IMR-90 (cell line): ENCODE measurements at regions not wholly inside any gene's neighbourhood (a gene's known extent, or its start where the extent isn't known, plus 50 kb on each side); places are given as distances from the start of the nearest gene placed in this dataset.

Experiments
- ATAC-seq: fragments of 200-7000 bp; cut with Tn5 transposase; 2 replicates; pipeline ENCODE4 v1.9.1; 2020; ENCODE audit warnings: low read depth, mild to moderate bottlenecking, moderate library complexity
- BruUV-seq: library from RNA; stranded (reverse); fragments of 400-500 nt; replicated peaks from 2 replicates; lab custom pipeline; 2021; lab: Mats Ljungman, UMichigan
- CTCF ChIA-PET: fragments of 300-600 bp; formaldehyde crosslinking; extraction: SDS; loops from one replicate; lab custom pipeline; 2021; ENCODE audit warnings: antibody characterized with exemption; lab: Yijun Ruan, JAX
- POLR2A ChIA-PET: fragments of 300-600 bp; sonication (Branson Sonifier 250); formaldehyde crosslinking; loops from one replicate; lab custom pipeline; 2022; ENCODE audit warnings: antibody characterized with exemption; ENCODE audit not compliant: unreplicated experiment; lab: Charles Lee
- DNase-seq: peaks from one replicate; pipeline ENCODE4 v3.0.0; 2013
- H2AFZ ChIP-seq: replicated peaks from 2 replicates; pipeline ENCODE3; 2013; ENCODE audit warnings: low read length, mild to moderate bottlenecking; ENCODE audit not compliant: poor library complexity
- H2AK5ac ChIP-seq: 2 replicates; pipeline ENCODE4 v1.6.1; 2013; ENCODE audit warnings: low read depth, low read length, inconsistent platforms
- H2AK9ac ChIP-seq: replicated peaks from 2 replicates; pipeline ENCODE3; 2013; ENCODE audit warnings: mild to moderate bottlenecking, low read depth, low read length, moderate library complexity; ENCODE audit not compliant: poor library complexity
- H2BK120ac ChIP-seq: 2 replicates; pipeline ENCODE4 v1.6.1; 2013; ENCODE audit warnings: low read depth, low read length, inconsistent platforms
- H2BK15ac ChIP-seq: 3 replicates; pipeline ENCODE4 v1.6.1; 2013; ENCODE audit warnings: low read depth, low read length, inconsistent platforms
- H2BK20ac ChIP-seq: 2 replicates; pipeline ENCODE4 v1.6.1; 2013; ENCODE audit warnings: low read depth, mild to moderate bottlenecking, inconsistent platforms, low read length, moderate library complexity
- H2BK5ac ChIP-seq: 2 replicates; pipeline ENCODE4 v1.6.1; 2013; ENCODE audit warnings: mild to moderate bottlenecking, low read depth, low read length, inconsistent platforms; ENCODE audit not compliant: poor library complexity, severe bottlenecking
- H3K14ac ChIP-seq: replicated peaks from 2 replicates; pipeline ENCODE4 v1.6.1; 2013; ENCODE audit warnings: low read depth, low read length, inconsistent platforms
- H3K18ac ChIP-seq: 2 replicates; pipeline ENCODE4 v1.6.1; 2013; ENCODE audit warnings: low read depth, low read length, control low read depth
- H3K23ac ChIP-seq: 2 replicates; pipeline ENCODE4 v1.6.1; 2013; ENCODE audit warnings: low read depth, low read length, inconsistent platforms
- H3K27ac ChIP-seq: 2 replicates; pipeline ENCODE4 v1.5.1; 2013; ENCODE audit warnings: mild to moderate bottlenecking, control low read depth, low read length; ENCODE audit not compliant: insufficient read depth
- H3K27me3 ChIP-seq: 2 replicates; pipeline ENCODE4 v1.6.1; 2013; ENCODE audit warnings: low read length; ENCODE audit not compliant: control insufficient read depth, insufficient read depth
- H3K36me3 ChIP-seq: 2 replicates; pipeline ENCODE4 v1.6.1; 2013; ENCODE audit warnings: low read length, mixed read lengths; ENCODE audit not compliant: control insufficient read depth, insufficient read depth
- H3K4ac ChIP-seq: 2 replicates; pipeline ENCODE4 v1.6.1; 2013; ENCODE audit warnings: low read depth, low read length, inconsistent platforms
- H3K4me1 ChIP-seq: 2 replicates; pipeline ENCODE4 v1.6.1; 2013; ENCODE audit warnings: low read length, mixed read lengths; ENCODE audit not compliant: control insufficient read depth, insufficient read depth
- H3K4me2 ChIP-seq: 2 replicates; pipeline ENCODE4 v1.6.1; 2013; ENCODE audit warnings: low read depth, mild to moderate bottlenecking, control low read depth, low read length, moderate library complexity
- H3K4me3 ChIP-seq: 2 replicates; pipeline ENCODE4 v1.5.1; 2013; ENCODE audit warnings: low read depth, mild to moderate bottlenecking, control low read depth, low read length, moderate library complexity; ENCODE audit not compliant: insufficient read depth
- H3K56ac ChIP-seq: 2 replicates; pipeline ENCODE4 v1.6.1; 2013; ENCODE audit warnings: low read length, inconsistent platforms; ENCODE audit not compliant: insufficient read depth; ENCODE audit errors: extremely low read depth
- H3K79me1 ChIP-seq, 2 experiments: 2 replicates each; pipeline ENCODE4 v1.6.1; 2013; ENCODE audit warnings: low read length in 2 of 2, inconsistent platforms in 1 of 2, low read depth in 1 of 2
- H3K9ac ChIP-seq: 2 replicates; pipeline ENCODE4 v1.6.1; 2013; ENCODE audit warnings: low read depth, low read length, control low read depth
- H3K9me1 ChIP-seq: 2 replicates; pipeline ENCODE4 v1.6.1; 2013; ENCODE audit warnings: low read length, inconsistent platforms; ENCODE audit not compliant: insufficient read depth
- H3K9me3 ChIP-seq: 2 replicates; pipeline ENCODE4 v1.6.1; 2013; ENCODE audit warnings: low read length; ENCODE audit not compliant: control insufficient read depth, insufficient read depth
- H4K20me1 ChIP-seq: 2 replicates; pipeline ENCODE4 v1.6.1; 2013; ENCODE audit warnings: low read length, inconsistent platforms; ENCODE audit not compliant: insufficient read depth
- H4K5ac ChIP-seq: 2 replicates; pipeline ENCODE4 v1.6.1; 2013; ENCODE audit warnings: mild to moderate bottlenecking, low read depth, low read length, control low read depth
- H4K8ac ChIP-seq, 2 experiments: 2 replicates each; pipeline ENCODE4 v1.6.1; 2013; ENCODE audit warnings: low read depth in 2 of 2, low read length in 2 of 2, control low read depth in 1 of 2, inconsistent platforms in 1 of 2
- H4K91ac ChIP-seq: 2 replicates; pipeline ENCODE4 v1.6.1; 2013; ENCODE audit warnings: low read depth, low read length, inconsistent platforms; ENCODE audit not compliant: insufficient read depth
- CEBPB ChIP-seq: IDR thresholded peaks from 2 replicates; pipeline ENCODE4 v1.6.1; 2012; ENCODE audit warnings: low read depth, low read length, improper control_type of control experiment
- CHD1 ChIP-seq: IDR thresholded peaks from 2 replicates; pipeline ENCODE4 v1.6.1; 2012; ENCODE audit warnings: low read depth, low read length, improper control_type of control experiment
- FOS ChIP-seq: fragments of 150-350 bp; IDR thresholded peaks from 2 replicates; pipeline ENCODE4 v1.6.1; 2016; ENCODE audit warnings: low read depth, low read length
- MAFK ChIP-seq: IDR thresholded peaks from 2 replicates; pipeline ENCODE4 v1.6.1; 2012; ENCODE audit warnings: low read depth, low read length, improper control_type of control experiment
- MAZ ChIP-seq: IDR thresholded peaks from 2 replicates; pipeline ENCODE4 v1.6.1; 2012; ENCODE audit warnings: low read depth, mild to moderate bottlenecking, low read length, improper control_type of control experiment, moderate library complexity, borderline replicate concordance
- POLR2A ChIP-seq: IDR thresholded peaks from 2 replicates; pipeline ENCODE4 v1.6.1; 2012; ENCODE audit warnings: mild to moderate bottlenecking, low read depth, low read length
- SMC3 ChIP-seq: fragments of 150-350 bp; IDR thresholded peaks from 2 replicates; pipeline ENCODE4 v1.6.1; 2016; ENCODE audit warnings: low read depth, mild to moderate bottlenecking, antibody characterized with exemption, low read length, moderate library complexity
- WGBS, 2 experiments: methylation state at CpG; one replicate each; pipeline versions ENCODE4 v1.1.5 to v1.1.7; 2013; ENCODE audit warnings: missing lambda C conversion rate in 2 of 2; ENCODE audit not compliant: insufficient read length in 1 of 2; ENCODE audit errors: extremely low coverage in 2 of 2; 5-methylcytosine and 5-hydroxymethylcytosine counted together
- dilution Hi-C: fragments of 300-500 bp; cut with HindIII; formaldehyde crosslinking; loops from one replicate; pipeline ENCODE4 v1.14.3; 2018; ENCODE audit warnings: low sequenced_read_pairs; ENCODE audit not compliant: unreplicated experiment
- in situ Hi-C: fragments of 300-500 bp; cut with MboI; formaldehyde crosslinking; loops from 3 replicates; pipeline ENCODE4 v1.14.3; 2019; ENCODE audit warnings: low sequenced_read_pairs, inconsistent platforms, mixed read lengths
- intact Hi-C: fragments of 100-400 bp; cut with micrococcal nuclease; formaldehyde crosslinking; loops from 2 replicates; pipeline ENCODE4 v1.10.0; 2022
- TF ChIP-seq, protein P1 (sequence below): fragments of 150-350 bp; IDR thresholded peaks from 2 replicates; pipeline ENCODE4 v1.6.1; 2017; ENCODE audit warnings: mild to moderate bottlenecking, antibody characterized with exemption, low read length, low read depth
- TF ChIP-seq, protein P2 (sequence below): conservative IDR thresholded peaks from 2 replicates; pipeline ENCODE4 v1.5.1; 2012; ENCODE audit warnings: mild to moderate bottlenecking, low read depth, low read length, improper control_type of control experiment

DNA sequence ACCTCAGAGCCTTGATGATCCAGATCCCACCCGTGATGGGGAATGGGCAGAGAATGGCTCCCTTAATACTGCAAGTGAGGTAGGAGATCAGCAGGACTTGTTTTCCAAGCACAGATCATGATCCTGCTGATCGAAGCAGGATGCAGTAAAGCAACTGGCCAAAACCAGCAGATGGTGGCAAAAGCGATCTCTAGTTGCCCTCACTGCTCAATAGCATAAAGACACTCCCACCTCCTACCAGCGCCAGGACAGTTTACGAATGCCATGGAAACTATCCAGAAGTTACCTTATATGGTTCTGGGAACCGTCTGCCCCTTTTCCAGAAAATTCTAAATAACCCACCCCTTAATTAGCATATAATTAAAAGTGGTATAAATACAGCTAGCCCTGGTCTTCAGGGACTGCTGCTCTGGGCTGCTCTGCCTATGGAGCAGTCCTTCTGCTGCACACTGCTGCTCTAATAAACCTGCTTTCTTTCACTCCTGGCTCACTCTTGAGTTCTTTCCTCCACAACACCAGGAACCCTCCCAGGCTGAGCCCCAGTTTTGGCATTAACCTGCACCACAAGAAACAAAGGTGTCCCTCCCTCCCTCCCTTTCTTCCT is 415.8 kb downstream of the PREX1 start:
- no peak overlapping the region for H2BK15ac ChIP-seq
- no peaks in the 10 kb centered on the region for H4K20me1 ChIP-seq
- no peak overlapping the region for H3K9ac ChIP-seq
- ATAC-seq = no peak
- H3K9me1 ChIP-seq = no peaks in the 10 kb centered on the region
- H3K27me3 ChIP-seq = no peaks in the 10 kb centered on the region; the same call in 1 of the 2 replicates
- no peak overlapping the region for H3K18ac ChIP-seq
- no peak overlapping the region for H2AK9ac ChIP-seq
- in situ Hi-C loops = no loop called here
- H4K91ac ChIP-seq = no peak overlapping the region
- whole genome bisulfite sequencing, 2 experiments = no CpG with 5 or more reads among the region's 6 CpGs
- H3K4ac ChIP-seq = no peak overlapping the region
- H3K4me3 ChIP-seq = no peak overlapping the region
- H2AK5ac ChIP-seq = no peak overlapping the region
- intact Hi-C loops = no loop called here
- ChIA-PET CTCF (no interaction called here), POLR2A (no interaction called here)
- no peak overlapping the region for H3K27ac ChIP-seq
- no peaks in the 10 kb centered on the region for H3K36me3 ChIP-seq
- no peak overlapping the region for H2BK5ac ChIP-seq
- no peak for DNase-seq
- no peak overlapping the region for H2BK20ac ChIP-seq
- H4K8ac ChIP-seq = no peak overlapping the region
- H3K23ac ChIP-seq = no peak overlapping the region
- no peak overlapping the region for H3K56ac ChIP-seq
- H3K14ac ChIP-seq = no peak overlapping the region
- H3K4me1 ChIP-seq = no peaks in the 10 kb centered on the region
- H3K79me1 ChIP-seq = no peaks in the 10 kb centered on the region
- TF ChIP-seq CHD1 = no peak
- TF ChIP-seq FOS = no peak
- TF ChIP-seq, protein P1, sequence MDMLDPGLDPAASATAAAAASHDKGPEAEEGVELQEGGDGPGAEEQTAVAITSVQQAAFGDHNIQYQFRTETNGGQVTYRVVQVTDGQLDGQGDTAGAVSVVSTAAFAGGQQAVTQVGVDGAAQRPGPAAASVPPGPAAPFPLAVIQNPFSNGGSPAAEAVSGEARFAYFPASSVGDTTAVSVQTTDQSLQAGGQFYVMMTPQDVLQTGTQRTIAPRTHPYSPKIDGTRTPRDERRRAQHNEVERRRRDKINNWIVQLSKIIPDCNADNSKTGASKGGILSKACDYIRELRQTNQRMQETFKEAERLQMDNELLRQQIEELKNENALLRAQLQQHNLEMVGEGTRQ = no peak
- no peak for TF ChIP-seq CEBPB
- no peak for TF ChIP-seq SMC3
- no peak for TF ChIP-seq MAFK
- TF ChIP-seq, protein P2, sequence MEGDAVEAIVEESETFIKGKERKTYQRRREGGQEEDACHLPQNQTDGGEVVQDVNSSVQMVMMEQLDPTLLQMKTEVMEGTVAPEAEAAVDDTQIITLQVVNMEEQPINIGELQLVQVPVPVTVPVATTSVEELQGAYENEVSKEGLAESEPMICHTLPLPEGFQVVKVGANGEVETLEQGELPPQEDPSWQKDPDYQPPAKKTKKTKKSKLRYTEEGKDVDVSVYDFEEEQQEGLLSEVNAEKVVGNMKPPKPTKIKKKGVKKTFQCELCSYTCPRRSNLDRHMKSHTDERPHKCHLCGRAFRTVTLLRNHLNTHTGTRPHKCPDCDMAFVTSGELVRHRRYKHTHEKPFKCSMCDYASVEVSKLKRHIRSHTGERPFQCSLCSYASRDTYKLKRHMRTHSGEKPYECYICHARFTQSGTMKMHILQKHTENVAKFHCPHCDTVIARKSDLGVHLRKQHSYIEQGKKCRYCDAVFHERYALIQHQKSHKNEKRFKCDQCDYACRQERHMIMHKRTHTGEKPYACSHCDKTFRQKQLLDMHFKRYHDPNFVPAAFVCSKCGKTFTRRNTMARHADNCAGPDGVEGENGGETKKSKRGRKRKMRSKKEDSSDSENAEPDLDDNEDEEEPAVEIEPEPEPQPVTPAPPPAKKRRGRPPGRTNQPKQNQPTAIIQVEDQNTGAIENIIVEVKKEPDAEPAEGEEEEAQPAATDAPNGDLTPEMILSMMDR = no peak
- TF ChIP-seq POLR2A = no peak
- no peak for TF ChIP-seq MAZ
- dilution Hi-C loops = no loop called here
- no TSS peak for BruUV-seq
- H3K4me2 ChIP-seq = no peak overlapping the region
- H4K5ac ChIP-seq = no peak overlapping the region
- no peaks in the 10 kb centered on the region for H3K9me3 ChIP-seq
- H2AFZ ChIP-seq = no peak overlapping the region
- no peak overlapping the region for H2BK120ac ChIP-seq
